GM12878 (cell line): ENCODE measurements at regions not wholly inside any gene's neighbourhood (a gene's known extent, or its start where the extent isn't known, plus 50 kb on each side); places are given as distances from the start of the nearest gene placed in this dataset.

Experiments
- BCL11A ChIP-seq: IDR thresholded peaks from 2 replicates; pipeline ENCODE4 v1.6.1; 2011; ENCODE audit warnings: low read depth, low read length
- E2F8 ChIP-seq: fragments of 450-650 bp; IDR thresholded peaks from 2 replicates; pipeline ENCODE4 v1.6.1; 2018; ENCODE audit warnings: mild to moderate bottlenecking, low read depth, moderate library complexity; ENCODE audit not compliant: partially characterized antibody
- EP300 ChIP-seq, 2 experiments: fragments of 150-350 bp in 1 of 2; IDR thresholded peaks; 2 replicates each; pipeline ENCODE4 v1.6.1; 2011 to 2012; ENCODE audit warnings: low read depth in 2 of 2, low read length in 2 of 2, borderline replicate concordance in 1 of 2, improper control_type of control experiment in 1 of 2, inconsistent platforms in 1 of 2; ENCODE audit not compliant: control insufficient read depth in 1 of 2
- ESRRA ChIP-seq: IDR thresholded peaks from 2 replicates; pipeline ENCODE4 v1.6.1; 2012; ENCODE audit warnings: mild to moderate bottlenecking, low read length, improper control_type of control experiment
- HDAC6 ChIP-seq: fragments of 200-600 bp; sonication (generic); IDR thresholded peaks from one replicate; pipeline ENCODE4 v1.8.0; 2017; ENCODE audit warnings: antibody characterized with exemption; ENCODE audit not compliant: unreplicated experiment
- MEF2A ChIP-seq: IDR thresholded peaks from 2 replicates; pipeline ENCODE4 v1.6.1; 2011; ENCODE audit warnings: low read depth, mild to moderate bottlenecking, low read length, moderate library complexity; ENCODE audit not compliant: insufficient read depth
- NFIC ChIP-seq: IDR thresholded peaks from 2 replicates; pipeline ENCODE4 v1.6.1; 2012; ENCODE audit warnings: low read depth, mild to moderate bottlenecking, inconsistent platforms, low read length, moderate library complexity
- POLR2A ChIP-seq: IDR thresholded peaks from 2 replicates; pipeline ENCODE4 v1.6.1; 2011; ENCODE audit warnings: low read depth, mild to moderate bottlenecking, low read length
- POLR2AphosphoS5 ChIP-seq: IDR thresholded peaks from 2 replicates; pipeline ENCODE4 v1.6.1; 2011; ENCODE audit warnings: mild to moderate bottlenecking, low read length, inconsistent platforms
- SUZ12 ChIP-seq: fragments of 200-600 bp; sonication (generic); IDR thresholded peaks from one replicate; pipeline ENCODE4 v1.6.1; 2018; ENCODE audit warnings: antibody characterized with exemption, mild to moderate bottlenecking; ENCODE audit not compliant: unreplicated experiment
- TF ChIP-seq, protein P1 (sequence below): fragments of 450-650 bp; IDR thresholded peaks from 2 replicates; pipeline ENCODE4 v1.6.1; 2016; ENCODE audit warnings: mild to moderate bottlenecking, moderate library complexity, borderline replicate concordance
- TF ChIP-seq, protein P2 (sequence below), 3 experiments: IDR thresholded peaks in 2 of 3; conservative IDR thresholded peaks in 1 of 3; 2 replicates each; pipeline ENCODE4 v1.5.1; 2011; ENCODE audit warnings: low read depth in 3 of 3, low read length in 3 of 3, mild to moderate bottlenecking in 3 of 3, control low read depth in 2 of 3, moderate library complexity in 2 of 3, inconsistent platforms in 1 of 3, mixed read lengths in 1 of 3; ENCODE audit not compliant: control insufficient read depth in 2 of 3, insufficient read depth in 1 of 3; ENCODE audit errors: extremely low read depth in 1 of 3
- TF ChIP-seq, protein P3 (sequence below): IDR thresholded peaks from 2 replicates; pipeline ENCODE4 v1.6.1; 2012; ENCODE audit warnings: low read depth, low read length, improper control_type of control experiment

- TF ChIP-seq SUZ12 (no peak), POLR2A (no peak), MEF2A (no peak), ESRRA (no peak), EP300 (IDR thresholded peaks at IDR 0.05; ENCODE audit: borderline replicate concordance in 1 of 2, control insufficient read depth in 1 of 2, low read depth in 2 of 2, low read length in 2 of 2) (no peak), POLR2AphosphoS5 (no peak), E2F8 (no peak), NFIC (no peak), BCL11A (no peak), HDAC6 (no peak)
- TF ChIP-seq, protein P1, sequence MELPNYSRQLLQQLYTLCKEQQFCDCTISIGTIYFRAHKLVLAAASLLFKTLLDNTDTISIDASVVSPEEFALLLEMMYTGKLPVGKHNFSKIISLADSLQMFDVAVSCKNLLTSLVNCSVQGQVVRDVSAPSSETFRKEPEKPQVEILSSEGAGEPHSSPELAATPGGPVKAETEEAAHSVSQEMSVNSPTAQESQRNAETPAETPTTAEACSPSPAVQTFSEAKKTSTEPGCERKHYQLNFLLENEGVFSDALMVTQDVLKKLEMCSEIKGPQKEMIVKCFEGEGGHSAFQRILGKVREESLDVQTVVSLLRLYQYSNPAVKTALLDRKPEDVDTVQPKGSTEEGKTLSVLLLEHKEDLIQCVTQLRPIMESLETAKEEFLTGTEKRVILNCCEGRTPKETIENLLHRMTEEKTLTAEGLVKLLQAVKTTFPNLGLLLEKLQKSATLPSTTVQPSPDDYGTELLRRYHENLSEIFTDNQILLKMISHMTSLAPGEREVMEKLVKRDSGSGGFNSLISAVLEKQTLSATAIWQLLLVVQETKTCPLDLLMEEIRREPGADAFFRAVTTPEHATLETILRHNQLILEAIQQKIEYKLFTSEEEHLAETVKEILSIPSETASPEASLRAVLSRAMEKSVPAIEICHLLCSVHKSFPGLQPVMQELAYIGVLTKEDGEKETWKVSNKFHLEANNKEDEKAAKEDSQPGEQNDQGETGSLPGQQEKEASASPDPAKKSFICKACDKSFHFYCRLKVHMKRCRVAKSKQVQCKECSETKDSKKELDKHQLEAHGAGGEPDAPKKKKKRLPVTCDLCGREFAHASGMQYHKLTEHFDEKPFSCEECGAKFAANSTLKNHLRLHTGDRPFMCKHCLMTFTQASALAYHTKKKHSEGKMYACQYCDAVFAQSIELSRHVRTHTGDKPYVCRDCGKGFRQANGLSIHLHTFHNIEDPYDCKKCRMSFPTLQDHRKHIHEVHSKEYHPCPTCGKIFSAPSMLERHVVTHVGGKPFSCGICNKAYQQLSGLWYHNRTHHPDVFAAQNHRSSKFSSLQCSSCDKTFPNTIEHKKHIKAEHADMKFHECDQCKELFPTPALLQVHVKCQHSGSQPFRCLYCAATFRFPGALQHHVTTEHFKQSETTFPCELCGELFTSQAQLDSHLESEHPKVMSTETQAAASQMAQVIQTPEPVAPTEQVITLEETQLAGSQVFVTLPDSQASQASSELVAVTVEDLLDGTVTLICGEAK = no peak
- TF ChIP-seq, protein P2, sequence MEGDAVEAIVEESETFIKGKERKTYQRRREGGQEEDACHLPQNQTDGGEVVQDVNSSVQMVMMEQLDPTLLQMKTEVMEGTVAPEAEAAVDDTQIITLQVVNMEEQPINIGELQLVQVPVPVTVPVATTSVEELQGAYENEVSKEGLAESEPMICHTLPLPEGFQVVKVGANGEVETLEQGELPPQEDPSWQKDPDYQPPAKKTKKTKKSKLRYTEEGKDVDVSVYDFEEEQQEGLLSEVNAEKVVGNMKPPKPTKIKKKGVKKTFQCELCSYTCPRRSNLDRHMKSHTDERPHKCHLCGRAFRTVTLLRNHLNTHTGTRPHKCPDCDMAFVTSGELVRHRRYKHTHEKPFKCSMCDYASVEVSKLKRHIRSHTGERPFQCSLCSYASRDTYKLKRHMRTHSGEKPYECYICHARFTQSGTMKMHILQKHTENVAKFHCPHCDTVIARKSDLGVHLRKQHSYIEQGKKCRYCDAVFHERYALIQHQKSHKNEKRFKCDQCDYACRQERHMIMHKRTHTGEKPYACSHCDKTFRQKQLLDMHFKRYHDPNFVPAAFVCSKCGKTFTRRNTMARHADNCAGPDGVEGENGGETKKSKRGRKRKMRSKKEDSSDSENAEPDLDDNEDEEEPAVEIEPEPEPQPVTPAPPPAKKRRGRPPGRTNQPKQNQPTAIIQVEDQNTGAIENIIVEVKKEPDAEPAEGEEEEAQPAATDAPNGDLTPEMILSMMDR (IDR thresholded peaks at IDR 0.05 in 2 of 3, conservative IDR thresholded peaks at IDR 0.05 in 1 of 3; ENCODE audit: control insufficient read depth in 2 of 3, extremely low read depth in 1 of 3, insufficient read depth in 1 of 3, low read depth in 3 of 3, low read length in 3 of 3) = no peak
- TF ChIP-seq, protein P3, sequence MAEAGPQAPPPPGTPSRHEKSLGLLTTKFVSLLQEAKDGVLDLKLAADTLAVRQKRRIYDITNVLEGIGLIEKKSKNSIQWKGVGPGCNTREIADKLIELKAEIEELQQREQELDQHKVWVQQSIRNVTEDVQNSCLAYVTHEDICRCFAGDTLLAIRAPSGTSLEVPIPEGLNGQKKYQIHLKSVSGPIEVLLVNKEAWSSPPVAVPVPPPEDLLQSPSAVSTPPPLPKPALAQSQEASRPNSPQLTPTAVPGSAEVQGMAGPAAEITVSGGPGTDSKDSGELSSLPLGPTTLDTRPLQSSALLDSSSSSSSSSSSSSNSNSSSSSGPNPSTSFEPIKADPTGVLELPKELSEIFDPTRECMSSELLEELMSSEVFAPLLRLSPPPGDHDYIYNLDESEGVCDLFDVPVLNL = no peak
These were observed 352.0 kb downstream of the SOX2 start for GRCh38 chr3:182063742-182064141.
